HG02938 (cell line): ENCODE measurements at regions not wholly inside any gene's neighbourhood (a gene's known extent, or its start where the extent isn't known, plus 50 kb on each side); places are given as distances from the start of the nearest gene placed in this dataset.

Experiments
- ATAC-seq: cut with Tn5 transposase; IDR thresholded peaks from one replicate; pipeline ENCODE4 v1.9.1; 2021; ENCODE audit warnings: mild to moderate bottlenecking, moderate library complexity; ENCODE audit not compliant: unreplicated experiment

GRCh38 chr11:19344661-19345518, 104.1 kb upstream of the E2F8 start:
- ATAC-seq, result no peak

DNA sequence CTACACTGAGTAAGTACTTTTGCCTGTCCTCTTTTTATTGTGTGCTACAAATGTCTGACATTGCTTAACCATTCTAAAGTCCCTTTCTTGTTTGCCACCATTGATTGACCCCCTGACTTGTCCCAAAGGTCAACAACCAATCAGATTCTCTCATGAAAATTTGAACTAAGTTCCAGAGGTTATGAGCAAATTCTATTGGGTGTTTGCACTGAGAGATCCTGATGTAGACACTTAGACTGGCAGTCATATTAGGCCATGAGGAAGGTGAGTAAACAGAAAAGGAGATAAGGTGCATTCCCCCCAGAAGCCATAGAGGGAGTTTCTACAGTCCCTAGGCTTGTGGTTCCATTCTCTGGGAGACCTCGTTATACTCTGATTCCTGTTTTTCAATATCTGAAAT, 101.3 kb upstream of the E2F8 start:
- no peak for ATAC-seq

GRCh38 chr11:19338375-19338774, 97.6 kb upstream of the E2F8 start:
- ATAC-seq, result no peak

- ATAC-seq, result no peak
Observed at GRCh38 chr11:19337779-19338178, 97.0 kb upstream of the E2F8 start.

- ATAC-seq, result no peak
Observed at GRCh38 chr11:19336331-19336730, 95.6 kb upstream of the E2F8 start.

GRCh38 chr11:19332476-19332875, 91.7 kb upstream of the E2F8 start:
- peak; percentile 74 for ATAC-seq

DNA sequence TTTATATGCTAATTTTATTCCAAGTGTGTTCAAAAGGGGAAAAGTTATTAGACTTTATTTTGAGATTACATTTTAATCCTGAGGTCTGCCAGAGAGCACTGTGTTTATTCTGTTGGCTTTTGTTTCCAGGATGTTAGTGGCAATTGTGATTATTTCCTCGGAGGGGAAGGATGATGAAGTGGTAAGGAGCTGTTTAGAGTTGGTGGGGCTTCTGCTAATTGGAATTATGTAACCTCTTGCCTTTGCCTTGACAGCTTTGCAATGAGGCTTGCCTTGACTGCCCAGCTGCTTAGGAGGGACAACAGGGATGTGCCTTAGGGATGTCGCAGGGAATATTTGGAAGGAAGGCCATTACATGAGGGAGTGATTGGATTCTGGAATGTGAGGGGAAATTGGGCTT, 89.7 kb upstream of the E2F8 start:
- no peak for ATAC-seq

GRCh38 chr11:19329970-19330369, 89.2 kb upstream of the E2F8 start:
- no peak for ATAC-seq

- ATAC-seq, result no peak
Observed at GRCh38 chr11:19328586-19329311, 88.0 kb upstream of the E2F8 start.

GRCh38 chr11:19327280-19327679, 86.5 kb upstream of the E2F8 start:
- no peak for ATAC-seq

DNA sequence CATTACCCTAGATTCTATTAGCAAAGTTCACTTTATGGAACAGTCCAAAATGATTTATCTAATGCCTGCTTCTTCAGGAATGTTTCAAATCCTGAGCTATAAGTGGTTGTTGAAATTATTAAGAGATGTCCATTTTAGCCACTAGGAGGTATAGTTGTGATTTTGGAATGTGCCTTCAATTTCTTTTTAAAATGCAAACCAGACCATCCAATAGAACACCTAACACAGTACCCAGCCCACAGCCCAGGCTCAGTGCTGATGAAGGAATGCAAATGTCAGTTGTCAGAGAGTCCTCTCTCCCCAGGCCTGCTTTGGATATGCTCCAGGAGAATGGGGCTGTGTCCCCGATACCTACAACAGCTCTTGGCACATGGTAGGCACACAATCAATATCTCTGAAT, 85.8 kb upstream of the E2F8 start:
- no peak for ATAC-seq

DNA sequence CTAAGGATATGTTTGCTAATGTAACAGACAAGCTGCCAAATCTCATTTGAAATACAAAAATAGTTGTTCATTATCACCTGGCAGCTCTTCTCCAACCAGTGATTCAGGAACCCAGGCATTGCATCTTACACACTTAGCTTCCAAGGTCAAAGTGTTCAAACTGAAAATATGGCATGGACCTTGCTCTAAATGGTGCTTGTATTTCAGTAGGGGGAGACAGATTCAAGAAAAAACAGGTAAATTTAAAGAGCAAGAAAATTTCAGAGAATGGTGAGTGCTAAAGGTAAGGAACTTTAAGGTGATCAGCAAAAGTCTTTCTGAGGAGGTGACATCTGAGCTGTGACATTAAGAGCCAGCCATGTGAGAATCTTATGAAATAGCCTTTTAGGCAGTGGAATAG, 82.8 kb upstream of the E2F8 start:
- no peak for ATAC-seq

DNA sequence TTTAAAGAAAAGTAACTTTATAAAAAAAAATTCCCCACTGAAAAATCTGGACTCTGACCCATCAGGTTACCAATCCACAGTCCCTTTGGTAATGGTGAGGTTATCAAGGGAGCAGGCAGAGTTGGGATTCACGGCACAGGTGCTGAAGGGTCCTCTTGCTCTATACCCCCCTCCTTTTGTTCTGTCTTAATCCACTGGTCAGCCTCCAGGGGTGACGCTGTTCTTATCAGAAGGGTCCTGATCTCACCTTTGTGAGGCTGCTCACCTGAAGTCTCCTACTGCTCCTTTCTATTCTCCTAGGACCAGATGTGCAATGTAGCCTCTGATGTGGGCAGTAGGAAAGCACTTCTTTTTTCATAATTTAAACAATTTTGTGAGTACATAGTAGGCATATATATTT, 80.6 kb upstream of the E2F8 start:
- no peak for ATAC-seq

DNA sequence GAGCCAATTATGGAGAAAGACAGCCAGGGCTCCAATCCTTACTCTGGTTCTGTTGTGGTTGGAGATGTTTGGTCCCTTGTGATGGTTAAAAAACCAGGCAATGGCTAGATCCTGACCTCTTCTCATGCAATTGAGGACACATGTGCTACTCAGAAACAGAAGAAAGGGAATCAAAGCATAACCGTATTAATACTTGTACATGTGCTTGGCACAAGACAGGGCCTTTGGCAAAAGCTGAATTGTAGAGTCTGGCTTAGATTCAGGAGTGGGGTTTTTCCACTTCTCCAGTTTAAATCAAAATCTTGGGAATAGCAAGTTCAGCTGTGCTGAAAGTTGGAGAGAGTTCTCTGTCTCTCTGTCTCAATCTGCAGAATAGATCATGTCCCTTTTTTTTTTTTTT, 80.1 kb upstream of the E2F8 start:
- ATAC-seq, result no peak

- ATAC-seq, result no peak
Observed at GRCh38 chr11:19316434-19316833, 75.7 kb upstream of the E2F8 start.

DNA sequence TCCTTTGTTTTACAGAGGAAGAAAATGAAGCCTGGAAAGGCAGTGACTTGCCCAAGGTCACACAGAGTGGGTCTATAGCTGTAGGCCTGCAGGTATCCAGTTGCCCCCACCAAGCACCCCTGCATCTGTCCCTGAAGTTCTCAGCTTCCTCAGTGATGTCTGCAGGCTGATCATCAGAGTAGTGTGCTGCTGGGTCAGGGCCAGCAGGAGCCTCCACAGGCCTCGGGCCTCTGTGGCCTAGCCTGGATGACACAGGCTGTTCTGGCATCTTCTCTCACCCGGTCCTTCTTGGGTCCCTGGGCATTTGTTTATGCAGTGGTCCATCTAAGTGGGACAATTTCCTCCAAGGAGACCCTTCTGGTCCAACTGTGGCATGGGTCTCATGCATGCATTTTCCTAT, 74.8 kb upstream of the E2F8 start:
- ATAC-seq, result no peak

GRCh38 chr11:19313140-19313539, 72.4 kb upstream of the E2F8 start:
- no peak for ATAC-seq

- peak; percentile 62 for ATAC-seq
Observed at GRCh38 chr11:19311308-19312030, 70.7 kb upstream of the E2F8 start.

- no peak for ATAC-seq
Observed at GRCh38 chr11:19307498-19307897, 66.8 kb upstream of the E2F8 start.

DNA sequence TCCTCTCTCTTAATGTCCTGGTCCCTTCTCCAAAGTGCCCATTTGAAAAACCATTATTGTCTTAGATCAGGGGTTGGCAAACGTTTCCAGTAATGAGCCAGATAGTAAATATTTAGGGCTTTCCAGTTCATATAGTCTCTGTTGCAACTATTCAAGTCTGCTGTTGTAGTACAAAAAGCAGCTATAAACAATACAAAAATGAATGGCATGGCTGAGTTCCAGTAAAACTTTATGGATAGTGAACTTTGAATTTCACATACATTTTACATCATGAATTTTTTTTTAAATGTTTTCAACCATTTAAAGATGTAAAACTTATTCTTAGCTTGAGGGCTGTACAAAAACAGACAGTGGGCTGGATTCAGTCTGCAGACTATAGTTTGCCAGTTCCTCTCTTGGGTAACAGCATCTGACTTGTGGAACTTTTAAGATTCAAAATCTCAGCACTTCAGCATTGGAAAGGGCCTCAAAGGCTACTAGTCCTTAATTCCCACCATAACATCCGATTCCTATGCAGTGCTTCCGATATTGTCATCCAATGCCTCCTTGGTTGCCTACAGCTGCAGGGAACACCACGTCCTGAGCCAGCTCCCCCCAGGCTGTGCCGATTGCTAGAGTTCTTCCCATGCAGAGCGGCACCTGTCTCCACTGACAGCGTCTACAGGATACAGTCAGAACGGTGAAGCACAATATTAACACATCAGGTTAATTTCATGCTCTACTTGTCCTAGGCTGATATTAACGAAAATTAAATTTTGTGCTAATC, 65.6 kb upstream of the E2F8 start:
- ATAC-seq, result no peak

GRCh38 chr11:19301361-19301760, 60.6 kb upstream of the E2F8 start:
- ATAC-seq, result no peak
